Tibial artery (tissue), 4 donors: ENCODE measurements at regions not wholly inside any gene's neighbourhood (a gene's known extent, or its start where the extent isn't known, plus 50 kb on each side); places are given as distances from the start of the nearest gene placed in this dataset.
"Not testable (repeated sequence)": the region's sequence is repeated elsewhere in the genome, so short reads cannot be mapped to it uniquely, and the experiment has no call there.

Experiments
- DNase-seq, 2 donors: peaks; one replicate each; pipeline ENCODE4 v3.0.0-alpha.2; 2019
- H3K27ac ChIP-seq, 2 donors: fragments of 200-600 bp; sonication (generic) in 1 of 2; 1 replicate in 1 of 2; 2 replicates in 1 of 2; pipeline ENCODE4 v1.5.1; 2018 to 2019; ENCODE audit warnings: mild to moderate bottlenecking in 1 of 2
- H3K27me3 ChIP-seq, 2 donors: fragments of 200-600 bp; sonication (generic) in 1 of 2; one replicate each; pipeline versions ENCODE4 v1.5.1 to v1.6.0; 2016 to 2019
- H3K36me3 ChIP-seq, 3 donors: fragments of 200-600 bp; sonication (generic) in 2 of 3; one replicate each; pipeline ENCODE4 v1.5.1; 2016 to 2019; ENCODE audit warnings: mild to moderate bottlenecking in 2 of 3
- H3K4me1 ChIP-seq, 4 donors: fragments of 200-600 bp; sonication (generic) in 2 of 4; 1 replicate in 3 of 4; 2 replicates in 1 of 4; pipeline ENCODE4 v1.5.1; 2016 to 2019
- H3K4me3 ChIP-seq, 2 donors: fragments of 200-600 bp; sonication (generic) in 1 of 2; 1 replicate in 1 of 2; 2 replicates in 1 of 2; pipeline ENCODE4 v1.5.1; 2018 to 2019; ENCODE audit warnings: mild to moderate bottlenecking in 2 of 2
- H3K9me3 ChIP-seq, 3 donors: fragments of 200-600 bp; sonication (generic) in 1 of 3; one replicate each; pipeline ENCODE4 v1.5.1; 2016 to 2019
- intact Hi-C: fragments of 100-400 bp; cut with DNase I; formaldehyde crosslinking; loops from one replicate; pipeline ENCODE4 v1.15.0; 2023; ENCODE audit warnings: low total_unique reads
- TF ChIP-seq, protein P1 (sequence below), 2 experiments: fragments of 200-600 bp in 1 of 2; fragments of 450-650 bp in 1 of 2; IDR thresholded peaks; one replicate each; pipeline ENCODE4 v1.5.1; 2017 to 2019; ENCODE audit warnings: antibody characterized with exemption in 2 of 2, mild to moderate bottlenecking in 1 of 2, moderate library complexity in 1 of 2

DNA sequence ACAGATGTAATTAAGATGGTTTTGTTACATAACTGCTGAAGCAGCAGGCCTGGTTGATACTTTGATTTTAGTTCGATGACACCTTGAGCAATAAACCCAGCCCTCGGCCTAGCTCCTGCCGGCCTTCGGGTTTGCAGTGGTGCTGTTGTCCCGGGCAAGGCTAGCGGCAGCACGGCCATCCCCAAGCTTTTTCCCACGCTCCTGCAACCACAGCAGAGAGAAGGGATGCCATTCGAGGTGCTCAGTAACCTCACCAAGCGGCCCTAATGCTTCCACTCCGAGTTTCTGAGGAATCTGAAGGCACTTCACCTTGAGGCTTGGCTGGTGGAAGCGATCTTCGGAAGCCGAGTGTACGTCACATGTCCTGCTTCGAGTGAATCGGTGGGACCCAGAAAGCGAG lies 182.1 kb downstream of the NAF1 start:
- H3K27ac ChIP-seq: no peak overlapping the region
- peaks cover 0 to 3% (median 0%) of the 10 kb centered on the region in 3 donors for H3K9me3 ChIP-seq
- TF ChIP-seq, protein P1, sequence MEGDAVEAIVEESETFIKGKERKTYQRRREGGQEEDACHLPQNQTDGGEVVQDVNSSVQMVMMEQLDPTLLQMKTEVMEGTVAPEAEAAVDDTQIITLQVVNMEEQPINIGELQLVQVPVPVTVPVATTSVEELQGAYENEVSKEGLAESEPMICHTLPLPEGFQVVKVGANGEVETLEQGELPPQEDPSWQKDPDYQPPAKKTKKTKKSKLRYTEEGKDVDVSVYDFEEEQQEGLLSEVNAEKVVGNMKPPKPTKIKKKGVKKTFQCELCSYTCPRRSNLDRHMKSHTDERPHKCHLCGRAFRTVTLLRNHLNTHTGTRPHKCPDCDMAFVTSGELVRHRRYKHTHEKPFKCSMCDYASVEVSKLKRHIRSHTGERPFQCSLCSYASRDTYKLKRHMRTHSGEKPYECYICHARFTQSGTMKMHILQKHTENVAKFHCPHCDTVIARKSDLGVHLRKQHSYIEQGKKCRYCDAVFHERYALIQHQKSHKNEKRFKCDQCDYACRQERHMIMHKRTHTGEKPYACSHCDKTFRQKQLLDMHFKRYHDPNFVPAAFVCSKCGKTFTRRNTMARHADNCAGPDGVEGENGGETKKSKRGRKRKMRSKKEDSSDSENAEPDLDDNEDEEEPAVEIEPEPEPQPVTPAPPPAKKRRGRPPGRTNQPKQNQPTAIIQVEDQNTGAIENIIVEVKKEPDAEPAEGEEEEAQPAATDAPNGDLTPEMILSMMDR (IDR thresholded peaks at IDR 0.05): no peak
- no peaks in the 10 kb centered on the region for H3K27me3 ChIP-seq
- H3K4me1 ChIP-seq: no peaks in the 10 kb centered on the region
- no peak for DNase-seq
- no peaks in the 10 kb centered on the region for H3K36me3 ChIP-seq
- intact Hi-C loops: no loop called here
- no peak overlapping the region for H3K4me3 ChIP-seq

DNA sequence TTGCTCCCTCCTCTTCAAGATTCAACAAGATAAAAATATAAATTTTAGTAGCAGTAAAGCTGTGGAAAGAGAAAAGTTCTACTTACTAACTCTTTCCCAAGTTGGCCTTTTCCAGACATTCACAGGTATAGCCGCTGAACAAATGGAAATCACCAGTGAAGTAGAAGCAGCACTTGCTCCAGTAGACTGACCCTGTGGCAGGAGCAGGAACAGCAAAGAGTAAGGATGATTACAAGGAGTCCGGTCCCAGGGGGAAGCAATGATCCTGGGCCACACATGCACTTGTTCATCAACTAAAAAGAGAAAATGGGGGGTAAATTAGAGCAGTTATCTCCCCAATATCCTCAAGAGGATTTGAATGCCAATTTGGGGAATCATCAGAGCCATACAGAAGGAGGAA lies 184.9 kb downstream of the NAF1 start:
- no peaks in the 10 kb centered on the region for H3K4me1 ChIP-seq
- H3K27me3 ChIP-seq: no peaks in the 10 kb centered on the region
- DNase-seq: no peak
- intact Hi-C loops: no loop called here
- peaks cover 0 to 3% (median 0%) of the 10 kb centered on the region in 3 donors for H3K9me3 ChIP-seq
- H3K36me3 ChIP-seq: no peaks in the 10 kb centered on the region
- no peak overlapping the region for H3K27ac ChIP-seq
- H3K4me3 ChIP-seq: no peak overlapping the region
- TF ChIP-seq, protein P1 (IDR thresholded peaks at IDR 0.05): no peak

DNA sequence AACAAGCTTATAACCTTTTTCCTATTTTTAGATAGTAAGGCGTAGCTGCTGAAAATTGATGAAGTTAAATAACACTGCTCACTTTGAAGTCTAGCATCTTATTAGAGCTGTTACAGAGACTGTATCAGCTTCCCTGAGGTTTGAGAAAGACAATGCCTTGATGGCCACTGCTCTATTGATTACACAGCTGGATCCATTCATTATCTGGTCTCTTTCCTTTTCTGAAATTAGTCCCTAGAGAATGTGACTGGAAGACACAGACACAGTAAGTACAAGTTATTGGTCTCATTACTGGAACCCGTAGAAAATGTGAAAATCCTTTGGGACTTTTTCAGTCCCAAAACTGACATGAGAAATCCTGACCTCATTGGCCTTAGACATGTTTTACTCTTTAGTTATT lies 188.3 kb downstream of the NAF1 start:
- Histone ChIP-seq H3K27ac (no peak overlapping the region), H3K4me3 (no peak overlapping the region), H3K4me1 (no peaks in the 10 kb centered on the region), H3K9me3 (peaks cover 0 to 3% (median 0%) of the 10 kb centered on the region in 3 donors), H3K36me3 (no peaks in the 10 kb centered on the region), H3K27me3 (no peaks in the 10 kb centered on the region)
- intact Hi-C loops: no loop called here
- TF ChIP-seq, protein P1 (IDR thresholded peaks at IDR 0.05): no peak
- DNase-seq: no peak

DNA sequence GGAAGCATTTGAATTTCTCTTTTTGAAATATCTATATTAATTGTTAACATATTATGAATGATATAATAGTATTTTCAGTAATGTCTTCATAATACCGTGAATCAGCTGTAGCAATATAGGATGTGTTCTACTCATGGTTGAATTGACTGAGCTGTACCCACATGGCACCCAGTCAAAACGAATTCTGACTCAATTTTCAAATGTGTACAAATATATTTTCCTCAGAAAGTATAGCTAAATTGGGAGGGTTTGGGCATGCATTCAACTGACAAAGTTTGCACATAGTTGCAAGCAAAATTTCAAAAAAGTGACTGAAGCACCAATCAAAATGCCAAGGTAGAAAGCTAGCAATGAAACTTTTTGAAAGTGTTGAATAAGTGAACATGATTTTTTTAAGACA lies 188.9 kb downstream of the NAF1 start:
- no peaks in the 10 kb centered on the region for H3K36me3 ChIP-seq
- no peaks in the 10 kb centered on the region for H3K4me1 ChIP-seq
- H3K9me3 ChIP-seq: peaks cover 0 to 3% (median 0%) of the 10 kb centered on the region in 3 donors
- H3K27ac ChIP-seq: no peak overlapping the region
- TF ChIP-seq, protein P1 (IDR thresholded peaks at IDR 0.05): no peak
- DNase-seq: no peak
- intact Hi-C loops: no loop called here
- H3K27me3 ChIP-seq: no peaks in the 10 kb centered on the region
- H3K4me3 ChIP-seq: no peak overlapping the region

DNA sequence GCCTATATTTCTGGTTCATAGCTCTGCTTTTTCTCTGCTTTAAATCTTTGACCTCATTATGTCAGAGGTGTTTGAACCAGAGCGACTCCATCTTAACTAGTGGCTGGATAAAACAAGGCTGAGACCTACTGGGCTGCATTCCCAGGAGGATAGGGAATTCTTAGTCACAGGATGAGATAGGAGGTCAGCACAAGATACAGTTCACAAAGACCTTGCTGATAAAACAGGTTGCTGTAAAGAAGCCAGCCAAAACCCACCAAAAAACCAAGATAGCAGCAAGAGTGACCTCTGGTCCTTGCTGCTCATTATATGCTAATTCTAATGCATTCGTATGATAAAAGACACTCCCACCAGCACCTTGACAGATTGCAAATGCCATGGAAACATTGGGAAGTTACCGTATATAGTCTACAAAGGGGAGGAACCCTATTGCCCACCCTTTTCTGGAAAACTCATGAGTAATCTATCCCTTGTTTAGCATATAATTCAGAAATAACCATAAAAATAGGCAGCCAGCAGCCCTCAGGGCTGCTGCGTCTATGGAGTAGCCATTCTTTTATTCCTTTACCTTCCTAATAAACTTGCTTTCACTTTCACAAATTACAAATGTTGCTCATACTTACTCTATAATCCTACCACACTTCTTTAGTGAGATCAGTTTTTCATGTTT lies 193.9 kb downstream of the NAF1 start:
- Histone ChIP-seq H3K4me3 (no peak overlapping the region), H3K9me3 (no peaks in the 10 kb centered on the region), H3K36me3 (no peaks in the 10 kb centered on the region), H3K27ac (no peak overlapping the region), H3K27me3 (no peaks in the 10 kb centered on the region), H3K4me1 (no peaks in the 10 kb centered on the region)
- no peak for DNase-seq
- TF ChIP-seq, protein P1 (IDR thresholded peaks at IDR 0.05): no peak
- intact Hi-C loops: no loop called here

DNA sequence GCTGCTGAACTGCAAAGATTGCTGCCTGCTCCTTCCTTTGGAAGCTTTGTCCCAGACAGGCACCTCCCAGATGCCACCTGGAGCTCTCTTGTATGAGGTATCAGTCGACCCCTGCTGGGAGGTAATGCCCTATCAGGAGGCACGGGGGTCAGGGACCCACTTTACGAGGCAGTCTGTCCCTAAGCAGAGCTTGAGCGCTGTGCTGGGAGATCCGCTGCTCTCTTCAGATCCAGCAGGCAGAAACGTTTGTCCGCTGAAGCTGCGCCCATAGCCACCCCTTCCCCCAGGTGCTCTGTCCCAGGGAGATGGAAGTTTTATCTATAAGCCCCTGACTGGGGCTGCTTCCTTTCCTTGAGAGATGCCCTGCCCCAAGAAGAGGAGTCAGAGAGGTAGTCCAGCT lies 197.5 kb downstream of the NAF1 start:
- intact Hi-C loops: no loop called here
- Histone ChIP-seq H3K27ac (no peak overlapping the region), H3K4me3 (no peak overlapping the region), H3K9me3 (no peaks in the 10 kb centered on the region), H3K36me3 (no peaks in the 10 kb centered on the region), H3K4me1 (no peaks in the 10 kb centered on the region), H3K27me3 (no peaks in the 10 kb centered on the region)
- TF ChIP-seq, protein P1 (IDR thresholded peaks at IDR 0.05): no peak
- DNase-seq: no peak

DNA sequence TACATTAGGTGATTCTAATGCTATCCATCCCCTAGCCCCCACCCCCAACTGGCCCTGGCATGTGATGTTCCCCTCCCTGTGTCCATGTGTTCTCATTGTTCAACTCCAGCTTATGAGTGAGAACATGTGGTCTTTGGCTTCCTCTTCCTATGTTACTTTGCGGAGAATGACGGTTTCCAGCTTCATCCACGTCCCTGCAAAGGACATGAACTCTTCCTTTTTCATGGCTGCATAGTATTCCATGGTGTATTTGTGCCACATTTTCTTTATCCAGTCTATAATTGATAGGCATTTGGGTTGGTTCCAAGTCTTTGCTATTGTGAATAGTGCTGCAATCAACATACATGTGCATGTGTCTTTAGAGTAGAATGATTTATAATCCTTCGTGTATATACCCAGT lies 200.7 kb downstream of the NAF1 start:
- not testable (repeated sequence) for H3K4me1 ChIP-seq

More for the DNA sequence above, 200.7 kb downstream of the NAF1 start:
- H3K27me3 ChIP-seq, DNase-seq, H3K4me3 ChIP-seq, H3K27ac ChIP-seq, H3K9me3 ChIP-seq, H3K36me3 ChIP-seq, intact Hi-C loops: not testable (repeated sequence)
